GM19455 (cell line): ENCODE measurements at regions not wholly inside any gene's neighbourhood (a gene's known extent, or its start where the extent isn't known, plus 50 kb on each side); places are given as distances from the start of the nearest gene placed in this dataset.
"Not testable (repeated sequence)": the region's sequence is repeated elsewhere in the genome, so short reads cannot be mapped to it uniquely, and the experiment has no call there.

ENCODE experiments used
- ATAC-seq: cut with Tn5 transposase; IDR thresholded peaks from one replicate; pipeline ENCODE4 v1.9.1; 2021; ENCODE audit not compliant: unreplicated experiment

GRCh38 chr15:21262851-21263425 is 177.4 kb downstream of the POTEB3 start:
- ATAC-seq: no peak

- ATAC-seq: no peak
These were observed 178.1 kb downstream of the POTEB3 start for GRCh38 chr15:21261965-21262850.

- no peak for ATAC-seq
These were observed 178.8 kb downstream of the POTEB3 start for GRCh38 chr15:21261396-21261964.

- no peak for ATAC-seq
These were observed 179.3 kb downstream of the POTEB3 start for GRCh38 chr15:21260966-21261395.

GRCh38 chr15:21258635-21259034 is 181.7 kb downstream of the POTEB3 start:
- not testable (repeated sequence) for ATAC-seq

- ATAC-seq: not testable (repeated sequence)
These were observed 190.7 kb downstream of the POTEB3 start for GRCh38 chr15:21249508-21250019.
